Breast epithelium (tissue), 3 donors: ENCODE measurements at regions not wholly inside any gene's neighbourhood (a gene's known extent, or its start where the extent isn't known, plus 50 kb on each side); places are given as distances from the start of the nearest gene placed in this dataset.

ENCODE experiments used
- CTCF ChIP-seq, 3 donors: fragments of 450-650 bp; IDR thresholded peaks; one replicate each; pipeline ENCODE4 v1.5.1; 2016 to 2017; ENCODE audit warnings: antibody characterized with exemption in 3 of 3, mild to moderate bottlenecking in 3 of 3, moderate library complexity in 3 of 3
- POLR2A ChIP-seq: fragments of 450-650 bp; IDR thresholded peaks from one replicate; pipeline ENCODE4 v1.6.1; 2016; ENCODE audit warnings: antibody characterized with exemption, mild to moderate bottlenecking, moderate library complexity
- POLR2AphosphoS5 ChIP-seq, 3 donors: sonication (generic); formaldehyde crosslinking; IDR thresholded peaks; one replicate each; pipeline ENCODE4 v1.6.1; 2017; ENCODE audit warnings: antibody characterized with exemption in 3 of 3

GRCh38 chr6:166026586-166027126 lies 141.0 kb downstream of the TBXT start:
- no peak for TF ChIP-seq CTCF (IDR thresholded peaks at IDR 0.05)
- TF ChIP-seq POLR2AphosphoS5 (IDR thresholded peaks at IDR 0.05) = no peak
- TF ChIP-seq POLR2A = no peak
